GM21619 (cell line): ENCODE measurements at regions not wholly inside any gene's neighbourhood (a gene's known extent, or its start where the extent isn't known, plus 50 kb on each side); places are given as distances from the start of the nearest gene placed in this dataset.

ENCODE experiments used
- ATAC-seq: cut with Tn5 transposase; IDR thresholded peaks from one replicate; pipeline ENCODE4 v1.9.1; 2021; ENCODE audit not compliant: unreplicated experiment

- ATAC-seq, result no peak
Observed at GRCh38 chr17:71287071-71287823, 833.6 kb upstream of the SOX9 start.

DNA sequence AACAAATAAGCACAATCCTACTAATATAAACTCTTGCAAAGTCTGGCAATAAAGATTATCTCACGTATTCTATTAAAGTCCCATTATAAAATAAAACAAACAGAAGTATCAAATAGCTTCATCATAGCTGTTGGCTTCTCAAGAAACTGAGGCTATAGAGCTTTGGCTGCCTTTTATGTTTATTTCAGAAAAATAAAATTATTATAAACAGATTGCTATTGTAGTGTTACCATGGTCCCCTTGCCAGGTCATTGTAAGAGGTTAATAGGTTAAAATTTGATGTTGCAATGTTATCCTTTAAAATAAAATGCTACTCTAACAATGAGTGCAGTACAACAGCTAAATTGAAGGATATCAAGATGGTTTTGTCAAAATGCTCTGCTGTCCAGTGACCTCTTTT lies 828.8 kb upstream of the SOX9 start:
- ATAC-seq, result no peak

DNA sequence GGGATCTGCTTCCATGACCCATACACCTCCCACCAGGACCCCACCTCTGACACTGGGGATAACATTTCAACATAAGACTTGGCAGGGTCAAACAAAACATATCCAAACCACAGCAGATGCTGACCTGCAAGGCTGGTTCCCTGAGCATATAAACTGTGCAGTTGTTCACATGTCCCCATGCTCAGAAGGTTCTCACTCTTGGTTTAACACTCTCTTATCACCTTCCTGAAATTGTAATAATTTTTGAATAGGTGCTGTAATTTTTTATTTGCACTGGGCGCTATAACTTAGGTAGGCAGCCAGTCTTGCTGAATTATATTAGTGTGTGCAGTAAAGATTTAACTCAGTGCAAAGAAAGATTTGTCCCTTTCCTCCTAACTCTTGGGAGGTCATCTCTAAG lies 824.8 kb upstream of the SOX9 start:
- no peak for ATAC-seq

GRCh38 chr17:71301063-71301462 lies 819.8 kb upstream of the SOX9 start:
- ATAC-seq, result no peak

- ATAC-seq, result no peak
Observed at GRCh38 chr17:71302721-71303549, 817.9 kb upstream of the SOX9 start.

- ATAC-seq, result no peak
Observed at GRCh38 chr17:71304498-71305158, 816.2 kb upstream of the SOX9 start.

GRCh38 chr17:71313866-71314265 lies 807.0 kb upstream of the SOX9 start:
- ATAC-seq, result no peak

GRCh38 chr17:71315568-71315967 lies 805.3 kb upstream of the SOX9 start:
- no peak for ATAC-seq

DNA sequence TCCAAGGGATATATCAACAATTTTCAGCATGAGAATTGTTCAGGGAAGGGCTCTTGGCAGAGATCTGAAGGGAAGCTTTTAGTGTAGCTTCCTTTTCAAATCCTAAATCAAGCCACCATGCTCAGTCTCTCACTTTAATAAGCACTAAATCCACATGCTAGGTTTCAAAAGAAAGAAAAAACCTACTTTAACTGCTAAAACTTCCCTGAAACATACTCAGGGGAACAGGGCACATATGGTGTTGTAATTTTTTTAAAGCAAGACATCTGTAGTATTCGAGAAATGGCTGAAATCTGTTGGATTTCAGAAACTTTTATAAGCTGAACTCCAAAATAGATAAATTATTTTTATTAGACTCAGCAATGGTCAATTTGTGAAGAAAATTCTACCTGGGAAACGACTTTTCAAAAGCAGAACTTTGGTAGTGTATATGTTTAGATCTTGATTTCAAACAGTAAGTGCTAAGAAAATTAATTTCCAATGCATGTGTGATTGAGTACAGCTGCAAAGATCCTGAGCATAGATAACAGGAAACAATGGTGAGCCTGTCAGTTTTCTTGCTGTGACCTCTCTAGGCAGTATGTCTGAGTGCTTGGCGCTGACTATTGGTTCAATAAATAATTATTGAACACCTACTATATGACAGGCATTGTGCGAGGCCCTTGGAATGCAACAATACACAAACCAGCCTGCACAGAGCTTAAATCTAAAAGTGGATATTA lies 804.5 kb upstream of the SOX9 start:
- ATAC-seq, result no peak

DNA sequence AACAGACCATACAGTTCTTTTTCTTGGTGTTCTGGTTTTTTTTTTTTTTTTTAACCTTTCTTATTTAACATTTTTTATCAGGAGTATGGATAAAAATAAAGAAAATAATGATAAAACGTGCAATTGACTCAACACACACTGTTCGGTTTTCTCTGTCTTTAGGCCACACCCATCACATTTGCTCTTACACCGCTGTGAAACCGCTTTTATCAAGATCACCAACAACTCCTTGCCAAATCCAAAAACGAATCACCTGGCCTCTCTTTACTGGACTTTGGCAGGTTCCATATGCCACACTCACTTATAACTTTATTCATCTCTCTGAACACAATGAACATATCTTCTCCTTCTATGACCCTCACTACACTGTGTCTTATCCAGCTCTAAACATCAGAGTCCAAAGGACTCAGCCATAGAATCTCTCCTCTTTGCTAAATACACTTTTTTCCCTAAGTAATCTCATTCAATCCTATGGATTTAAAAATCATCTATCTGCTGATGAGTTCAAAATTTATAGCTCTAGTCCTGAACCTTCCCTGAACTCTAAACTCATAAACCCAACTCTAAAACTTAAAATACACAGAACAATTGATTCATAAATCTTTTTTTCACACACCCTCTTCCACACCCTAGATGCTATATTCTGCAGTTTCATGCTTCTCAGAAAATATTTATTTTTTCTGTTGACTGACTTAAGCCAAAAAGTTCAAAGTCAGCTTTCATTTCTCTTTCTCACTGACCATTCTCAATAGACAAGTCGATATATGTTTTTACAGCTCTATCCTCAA lies 800.6 kb upstream of the SOX9 start:
- ATAC-seq, result no peak

GRCh38 chr17:71325117-71325516 lies 795.7 kb upstream of the SOX9 start:
- ATAC-seq, result no peak

DNA sequence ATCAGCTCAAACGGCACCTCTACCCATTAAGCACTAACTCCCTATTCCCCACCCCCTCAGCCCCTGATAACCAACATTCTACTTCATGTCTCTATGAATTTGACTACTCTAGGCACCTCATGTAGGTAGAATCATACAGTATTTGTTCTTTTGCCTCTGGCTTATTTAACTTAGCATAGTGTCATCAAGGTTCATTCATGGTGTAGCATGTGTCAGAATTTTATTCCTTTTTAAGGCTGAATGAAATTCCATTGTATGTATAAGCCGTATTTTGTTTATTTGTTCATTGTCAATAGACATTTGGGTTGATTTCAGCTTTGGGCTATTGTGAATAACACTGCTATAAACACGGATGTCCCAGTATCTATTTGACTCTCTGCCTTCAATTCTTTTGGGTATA lies 794.9 kb upstream of the SOX9 start:
- ATAC-seq, result no peak

GRCh38 chr17:71327376-71328059 lies 793.3 kb upstream of the SOX9 start:
- ATAC-seq, result no peak

- ATAC-seq, result no peak
Observed at GRCh38 chr17:71329310-71330098, 791.3 kb upstream of the SOX9 start.

- ATAC-seq, result no peak
Observed at GRCh38 chr17:71330099-71330375, 790.8 kb upstream of the SOX9 start.

DNA sequence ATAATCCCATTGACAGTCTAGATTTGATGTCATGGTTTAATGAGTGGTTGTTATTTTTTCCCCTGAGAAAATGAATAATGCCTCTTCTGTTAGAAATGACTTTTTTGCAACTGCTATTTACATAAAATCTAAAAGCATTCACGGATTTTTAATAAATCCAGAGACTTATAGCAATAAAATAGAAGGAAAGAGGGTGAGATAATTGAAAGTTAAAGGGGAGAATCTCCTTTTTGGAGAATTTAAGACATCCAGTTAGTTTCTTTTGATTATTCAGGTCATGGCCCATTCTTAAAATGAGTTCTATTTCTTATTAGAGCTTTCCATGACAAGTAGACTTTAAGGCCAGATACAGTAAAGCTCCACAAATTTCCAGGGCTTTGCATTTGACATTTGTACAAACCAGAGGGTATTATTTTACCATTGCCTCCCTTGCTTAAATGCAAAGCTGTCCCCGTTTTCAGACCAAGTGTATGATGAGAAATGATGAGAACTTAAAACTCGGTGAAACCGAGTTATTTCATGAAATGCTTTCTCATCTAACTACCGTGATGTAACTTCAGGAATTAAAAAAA lies 789.0 kb upstream of the SOX9 start:
- ATAC-seq, result no peak

DNA sequence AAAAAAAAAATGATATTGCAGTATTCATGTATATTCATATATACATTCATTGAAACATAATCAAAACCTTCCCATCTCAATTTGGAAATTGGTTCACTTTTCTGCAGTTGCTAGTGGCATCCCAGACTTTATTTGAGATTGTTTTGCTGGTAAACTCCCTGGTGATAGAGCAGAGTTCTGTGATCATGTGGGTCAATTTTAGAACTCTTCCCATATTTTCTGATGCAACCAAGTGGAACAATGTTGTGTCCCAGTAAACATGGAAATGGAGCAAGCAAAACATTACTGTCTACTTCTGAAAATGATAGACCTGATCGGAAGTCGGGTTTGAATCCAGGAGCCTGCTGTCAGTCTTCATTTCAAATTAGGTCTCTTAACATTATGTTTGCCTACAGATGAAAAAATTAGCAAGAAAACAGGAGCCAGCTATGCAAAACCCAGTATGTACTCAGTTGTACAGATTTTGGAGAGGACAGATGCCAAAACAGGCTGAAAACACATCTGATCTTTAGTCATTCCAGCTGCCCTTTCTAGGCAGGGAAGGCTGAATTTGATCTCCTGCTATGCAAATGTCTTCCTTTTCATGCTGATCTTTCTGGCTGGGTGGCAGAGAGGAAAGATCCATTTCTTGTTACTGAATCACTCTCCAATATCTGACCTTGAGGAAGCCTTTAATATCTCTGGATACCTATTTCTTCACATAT lies 786.6 kb upstream of the SOX9 start:
- ATAC-seq, result no peak

DNA sequence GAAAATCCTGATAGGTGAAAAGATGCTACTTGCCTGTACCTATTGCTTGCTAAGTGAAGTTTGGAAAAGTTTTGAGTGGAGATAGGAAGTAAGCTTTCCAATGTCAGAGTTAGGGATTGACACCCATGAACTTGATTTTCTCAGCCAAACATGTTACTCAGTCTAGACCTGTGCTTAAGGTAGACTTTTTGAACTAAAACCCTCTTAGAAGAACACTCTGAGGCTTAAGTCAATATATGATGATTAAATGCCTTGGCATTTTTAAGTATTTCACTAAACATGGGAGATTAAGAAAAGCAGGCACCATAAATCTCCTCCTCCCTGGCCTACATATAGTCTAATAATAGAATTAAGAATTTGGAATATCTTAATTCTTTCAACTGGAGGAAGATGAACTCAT lies 785.6 kb upstream of the SOX9 start:
- ATAC-seq, result no peak
